22Rv1 (cell line): ENCODE measurements at regions not wholly inside any gene's neighbourhood (a gene's known extent, or its start where the extent isn't known, plus 50 kb on each side); places are given as distances from the start of the nearest gene placed in this dataset.

Experiments
- ZFX ChIP-seq: fragments of 450-650 bp; IDR thresholded peaks from 2 replicates; pipeline ENCODE4 v1.6.1; 2017; ENCODE audit warnings: antibody characterized with exemption, borderline replicate concordance
- TF ChIP-seq, protein P1 (sequence below): fragments of 450-650 bp; IDR thresholded peaks from 2 replicates; pipeline ENCODE4 v1.5.1; 2017; ENCODE audit warnings: mild to moderate bottlenecking

DNA sequence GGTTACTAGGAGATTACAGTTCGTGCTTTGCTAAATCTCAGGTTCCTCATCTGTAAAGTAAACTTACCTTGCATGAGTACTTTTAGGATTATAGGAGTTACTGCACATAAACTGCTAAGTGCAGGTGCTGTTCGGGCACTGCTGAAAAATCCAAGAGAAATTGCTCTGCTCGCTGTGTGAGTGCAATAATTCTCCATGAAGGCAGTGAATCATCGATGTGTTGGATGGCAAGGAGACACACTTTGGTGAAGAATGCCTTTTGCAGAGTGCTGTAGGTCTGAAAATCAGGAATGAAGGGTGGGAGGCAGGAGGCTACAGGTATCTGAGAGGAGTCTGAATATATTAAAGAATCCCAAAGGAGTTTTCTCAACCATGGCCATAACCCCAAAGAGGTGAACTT, 113.0 kb downstream of the CHIC2 start:
- TF ChIP-seq, protein P1, sequence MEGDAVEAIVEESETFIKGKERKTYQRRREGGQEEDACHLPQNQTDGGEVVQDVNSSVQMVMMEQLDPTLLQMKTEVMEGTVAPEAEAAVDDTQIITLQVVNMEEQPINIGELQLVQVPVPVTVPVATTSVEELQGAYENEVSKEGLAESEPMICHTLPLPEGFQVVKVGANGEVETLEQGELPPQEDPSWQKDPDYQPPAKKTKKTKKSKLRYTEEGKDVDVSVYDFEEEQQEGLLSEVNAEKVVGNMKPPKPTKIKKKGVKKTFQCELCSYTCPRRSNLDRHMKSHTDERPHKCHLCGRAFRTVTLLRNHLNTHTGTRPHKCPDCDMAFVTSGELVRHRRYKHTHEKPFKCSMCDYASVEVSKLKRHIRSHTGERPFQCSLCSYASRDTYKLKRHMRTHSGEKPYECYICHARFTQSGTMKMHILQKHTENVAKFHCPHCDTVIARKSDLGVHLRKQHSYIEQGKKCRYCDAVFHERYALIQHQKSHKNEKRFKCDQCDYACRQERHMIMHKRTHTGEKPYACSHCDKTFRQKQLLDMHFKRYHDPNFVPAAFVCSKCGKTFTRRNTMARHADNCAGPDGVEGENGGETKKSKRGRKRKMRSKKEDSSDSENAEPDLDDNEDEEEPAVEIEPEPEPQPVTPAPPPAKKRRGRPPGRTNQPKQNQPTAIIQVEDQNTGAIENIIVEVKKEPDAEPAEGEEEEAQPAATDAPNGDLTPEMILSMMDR: no peak
- no peak for TF ChIP-seq ZFX
